GM12878 (cell line): ENCODE measurements at regions not wholly inside any gene's neighbourhood (a gene's known extent, or its start where the extent isn't known, plus 50 kb on each side); places are given as distances from the start of the nearest gene placed in this dataset.

Experiments
- ATAC-seq: fragments of 200-7000 bp; cut with Tn5 transposase; 3 replicates; pipeline ENCODE4 v1.9.1; 2020; ENCODE audit warnings: mild to moderate bottlenecking, moderate library complexity
- BruUV-seq: library from RNA; stranded (reverse); fragments of 400-500 nt; replicated peaks from 2 replicates; lab custom pipeline; 2021; lab: Mats Ljungman, UMichigan
- CTCF ChIA-PET: fragments of 300-600 bp; sonication (Branson Sonifier 250); formaldehyde crosslinking; extraction: SDS; loops from one replicate; lab custom pipeline; 2021; ENCODE audit warnings: inconsistent platforms; lab: Yijun Ruan, JAX
- POLR2A ChIA-PET: fragments of 350-600 bp; formaldehyde crosslinking; extraction: SDS; loops from one replicate; lab custom pipeline; 2021; ENCODE audit warnings: inconsistent platforms; lab: Charles Lee
- RAD21 ChIA-PET: fragments of 300-600 bp; sonication (Branson Sonifier 250); formaldehyde crosslinking; loops from one replicate; lab custom pipeline; 2023; ENCODE audit warnings: antibody characterized with exemption; ENCODE audit not compliant: unreplicated experiment; lab: Charles Lee
- SMC1A ChIA-PET: fragments of 300-600 bp; sonication (Branson Sonifier 250); formaldehyde crosslinking; loops from one replicate; lab custom pipeline; 2023; ENCODE audit not compliant: unreplicated experiment, uncharacterized antibody; lab: Charles Lee
- DNase-seq: peaks from one replicate; pipeline ENCODE4 v3.0.0-alpha.2; 2011; ENCODE audit warnings: low read depth, low spot score
- FAIRE-seq: peaks from 3 replicates; lab custom pipeline; 2011; peaks lifted over from hg19 to GRCh38; lab: Jason Lieb, UNC
- H2AFZ ChIP-seq: 2 replicates; pipeline ENCODE4 v1.6.0; 2011; ENCODE audit warnings: low read depth, low read length, control low read depth; ENCODE audit not compliant: control insufficient read depth
- H3K27ac ChIP-seq: 2 replicates; pipeline ENCODE4 v1.5.1; 2011; ENCODE audit warnings: control low read depth; ENCODE audit not compliant: control insufficient read depth, insufficient read depth
- H3K27me3 ChIP-seq, 2 experiments: replicated peaks in 1 of 2; 2 replicates each; pipeline versions ENCODE4 v1.6.0 to v1.6.1; 2011; ENCODE audit warnings: low read length in 1 of 2; ENCODE audit not compliant: control insufficient read depth in 2 of 2, insufficient read depth in 2 of 2
- H3K36me3 ChIP-seq, 2 experiments: 2 replicates each; pipeline ENCODE4 v1.5.1; 2011; ENCODE audit warnings: low read length in 1 of 2; ENCODE audit not compliant: control insufficient read depth in 2 of 2, insufficient read depth in 2 of 2
- H3K4me1 ChIP-seq: 2 replicates; pipeline ENCODE4 v1.6.1; 2011; ENCODE audit warnings: mild to moderate bottlenecking, low read length, moderate library complexity, mixed read lengths; ENCODE audit not compliant: control insufficient read depth, insufficient read depth
- H3K4me2 ChIP-seq: 2 replicates; pipeline ENCODE4 v1.6.0; 2011; ENCODE audit warnings: control low read depth; ENCODE audit not compliant: control insufficient read depth, insufficient read depth
- H3K4me3 ChIP-seq: fragments of 200-600 bp; sonication (generic); 2 replicates; pipeline ENCODE4 v1.5.1; 2016
- H3K79me2 ChIP-seq: 2 replicates; pipeline ENCODE4 v1.6.0; 2011; ENCODE audit warnings: low read length; ENCODE audit not compliant: control insufficient read depth, insufficient read depth
- H3K9ac ChIP-seq: 2 replicates; pipeline ENCODE4 v1.8.0; 2011; ENCODE audit warnings: low read length, control low read depth, mixed read lengths; ENCODE audit not compliant: control insufficient read depth, insufficient read depth
- H3K9me3 ChIP-seq: replicated peaks from 3 replicates; pipeline ENCODE4 v1.5.1; 2011; ENCODE audit warnings: mild to moderate bottlenecking, low read length; ENCODE audit not compliant: control insufficient read depth, insufficient read depth
- H4K20me1 ChIP-seq: 2 replicates; pipeline ENCODE4 v1.6.0; 2011; ENCODE audit not compliant: control insufficient read depth, insufficient read depth
- BCL3 ChIP-seq: IDR thresholded peaks from 2 replicates; pipeline ENCODE4 v1.6.1; 2011; ENCODE audit warnings: borderline replicate concordance, low read depth, mild to moderate bottlenecking, moderate library complexity, low read length; ENCODE audit not compliant: insufficient read depth, poor library complexity, severe bottlenecking
- CBX5 ChIP-seq: sonication (generic); IDR thresholded peaks from 2 replicates; pipeline ENCODE4 v1.6.1; 2016; ENCODE audit warnings: low read depth, moderate library complexity, mild to moderate bottlenecking, inconsistent platforms
- CHD1 ChIP-seq: IDR thresholded peaks from 2 replicates; pipeline ENCODE4 v1.6.1; 2012; ENCODE audit warnings: low read depth, low read length, improper control_type of control experiment
- MEF2B ChIP-seq: fragments of 450-650 bp; IDR thresholded peaks from 2 replicates; pipeline ENCODE4 v1.6.1; 2018; ENCODE audit warnings: mild to moderate bottlenecking, moderate library complexity; ENCODE audit not compliant: partially characterized antibody, poor library complexity, severe bottlenecking
- NKRF ChIP-seq: fragments of 450-650 bp; conservative IDR thresholded peaks from 2 replicates; pipeline ENCODE4 v1.6.1; 2017; ENCODE audit warnings: mild to moderate bottlenecking, moderate library complexity
- SMAD5 ChIP-seq: IDR thresholded peaks from 2 replicates; pipeline ENCODE4 v1.6.1; 2016; ENCODE audit warnings: antibody characterized with exemption, low read depth
- SREBF2 ChIP-seq: IDR thresholded peaks from 2 replicates; pipeline ENCODE4 v1.6.1; 2012; ENCODE audit warnings: mild to moderate bottlenecking, low read length
- USF1 ChIP-seq: IDR thresholded peaks from 2 replicates; pipeline ENCODE4 v1.6.1; 2011; ENCODE audit warnings: borderline replicate concordance, low read depth, mild to moderate bottlenecking, moderate library complexity, mixed read lengths, low read length; ENCODE audit not compliant: insufficient read depth; ENCODE audit errors: extremely low read length
- WRNIP1 ChIP-seq: IDR thresholded peaks from 2 replicates; pipeline ENCODE4 v1.6.1; 2011; ENCODE audit warnings: low read depth, low read length, improper control_type of control experiment, borderline replicate concordance
- ZBED1 ChIP-seq: IDR thresholded peaks from 2 replicates; pipeline ENCODE4 v1.6.1; 2016; ENCODE audit warnings: borderline replicate concordance
- WGBS: methylation state at CpG from one replicate; pipeline ENCODE4 v1.1.6; 2016; ENCODE audit warnings: low lambda C conversion rate; ENCODE audit not compliant: insufficient replicate concordance, insufficient coverage; ENCODE audit errors: missing lambda C conversion rate; 5-methylcytosine and 5-hydroxymethylcytosine counted together
- in situ Hi-C: fragments of 300-500 bp; cut with MboI; formaldehyde crosslinking; loops from 9 replicates; pipeline ENCODE4 v1.14.3; 2018; ENCODE audit warnings: mixed read lengths
- intact Hi-C: fragments of 100-400 bp; cut with micrococcal nuclease; formaldehyde crosslinking; loops from one replicate; pipeline ENCODE4 v1.14.2; 2022; ENCODE audit not compliant: unreplicated experiment
- TF ChIP-seq, protein P1 (sequence below): fragments of 450-650 bp; IDR thresholded peaks from 2 replicates; pipeline ENCODE4 v1.6.1; 2018; ENCODE audit warnings: borderline replicate concordance, mild to moderate bottlenecking; ENCODE audit not compliant: partially characterized antibody

DNA sequence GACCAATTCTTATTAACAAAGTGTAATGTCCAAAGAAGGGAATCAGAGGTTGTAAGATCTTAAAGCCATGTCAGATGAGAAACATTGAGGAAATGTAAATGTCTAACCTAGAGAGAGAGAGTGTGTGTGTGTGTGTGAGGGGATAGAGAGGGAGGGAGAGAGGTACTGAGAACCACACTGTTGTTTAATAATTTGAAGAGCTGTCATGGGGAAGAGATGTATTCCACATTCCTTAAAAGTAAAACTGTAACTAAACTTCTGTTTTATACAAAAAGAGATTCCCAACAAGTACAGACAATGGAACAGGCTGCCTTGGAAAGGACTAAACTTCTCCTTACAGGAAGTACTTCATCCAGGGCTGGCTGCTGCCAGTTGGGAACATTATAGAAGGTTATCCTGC lies 68.9 kb upstream of the BOC start:
- FAIRE-seq (no peak), ATAC-seq (no peak), DNase-seq (no peak)
- no peak overlapping the region for H3K27ac ChIP-seq
- no peak overlapping the region for H2AFZ ChIP-seq
- H4K20me1 ChIP-seq, result no peaks in the 10 kb centered on the region
- no peaks in the 10 kb centered on the region for H3K36me3 ChIP-seq
- ChIA-PET POLR2A (no interaction called here), CTCF (interaction anchor here (0.8 kb wide), 1 partner anchor 23 kb away, joined by 4 read pairs; no protein-coding TSS in a partner anchor), RAD21 (no interaction called here), SMC1A (no interaction called here)
- H3K9me3 ChIP-seq, result no peaks in the 10 kb centered on the region
- H3K9ac ChIP-seq, result no peak overlapping the region
- no peaks in the 10 kb centered on the region for H3K27me3 ChIP-seq
- no peaks in the 10 kb centered on the region for H3K4me1 ChIP-seq
- H3K4me2 ChIP-seq, result no peak overlapping the region
- intact Hi-C loops (no loop called here), in situ Hi-C loops (no loop called here)
- BruUV-seq, result no TSS peak
- H3K79me2 ChIP-seq, result no peaks in the 10 kb centered on the region
- TF ChIP-seq ZBED1, result no peak
- no peak overlapping the region for H3K4me3 ChIP-seq

DNA sequence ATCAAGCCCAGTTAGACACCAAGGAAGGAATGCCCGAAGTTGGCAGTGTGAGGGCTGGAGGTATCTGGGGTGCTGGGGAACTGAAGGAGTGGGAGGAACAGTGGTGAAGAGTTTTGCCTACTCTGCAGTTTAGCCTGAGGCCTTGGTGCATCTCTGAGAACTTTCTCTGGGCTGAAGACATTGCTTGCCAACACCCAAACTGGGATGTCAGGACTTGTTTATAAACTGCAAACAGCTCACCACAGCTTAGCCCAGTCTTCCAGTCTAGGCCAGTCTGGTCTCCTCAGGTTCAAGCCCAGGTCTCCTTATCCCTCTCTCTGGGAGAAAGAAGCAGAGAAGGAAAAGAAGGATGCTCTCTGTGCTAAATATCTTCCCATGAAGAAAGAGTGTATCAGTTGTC lies 68.0 kb upstream of the BOC start:
- ChIA-PET POLR2A (no interaction called here), CTCF (interaction anchor here (0.8 kb wide), 1 partner anchor 22 kb away, joined by 4 read pairs; no protein-coding TSS in a partner anchor), RAD21 (no interaction called here), SMC1A (interaction anchor here (0.9 kb wide), 1 partner anchor 11 kb away, joined by 3 read pairs; no protein-coding TSS in a partner anchor)
- 73% methylated on average over 1 of the region's 1 CpG for WGBS
- DNase-seq (no peak), FAIRE-seq (no peak), ATAC-seq (no peak)
- in situ Hi-C loops (no loop called here), intact Hi-C loops (no loop called here)
- no peak overlapping the region for H3K4me2 ChIP-seq
- H2AFZ ChIP-seq, result no peak overlapping the region
- no peaks in the 10 kb centered on the region for H3K4me1 ChIP-seq
- no TSS peak for BruUV-seq
- no peaks in the 10 kb centered on the region for H3K9me3 ChIP-seq
- no peaks in the 10 kb centered on the region for H4K20me1 ChIP-seq
- H3K79me2 ChIP-seq, result no peaks in the 10 kb centered on the region
- no peak overlapping the region for H3K27ac ChIP-seq
- H3K9ac ChIP-seq, result no peak overlapping the region
- H3K36me3 ChIP-seq, result no peaks in the 10 kb centered on the region
- no peaks in the 10 kb centered on the region for H3K27me3 ChIP-seq
- no peak overlapping the region for H3K4me3 ChIP-seq
- TF ChIP-seq MEF2B (no peak), SMAD5 (no peak), BCL3 (no peak), WRNIP1 (no peak), CBX5 (no peak), NKRF (no peak), CHD1 (no peak), USF1 (no peak), SREBF2 (no peak)
- TF ChIP-seq, protein P1, sequence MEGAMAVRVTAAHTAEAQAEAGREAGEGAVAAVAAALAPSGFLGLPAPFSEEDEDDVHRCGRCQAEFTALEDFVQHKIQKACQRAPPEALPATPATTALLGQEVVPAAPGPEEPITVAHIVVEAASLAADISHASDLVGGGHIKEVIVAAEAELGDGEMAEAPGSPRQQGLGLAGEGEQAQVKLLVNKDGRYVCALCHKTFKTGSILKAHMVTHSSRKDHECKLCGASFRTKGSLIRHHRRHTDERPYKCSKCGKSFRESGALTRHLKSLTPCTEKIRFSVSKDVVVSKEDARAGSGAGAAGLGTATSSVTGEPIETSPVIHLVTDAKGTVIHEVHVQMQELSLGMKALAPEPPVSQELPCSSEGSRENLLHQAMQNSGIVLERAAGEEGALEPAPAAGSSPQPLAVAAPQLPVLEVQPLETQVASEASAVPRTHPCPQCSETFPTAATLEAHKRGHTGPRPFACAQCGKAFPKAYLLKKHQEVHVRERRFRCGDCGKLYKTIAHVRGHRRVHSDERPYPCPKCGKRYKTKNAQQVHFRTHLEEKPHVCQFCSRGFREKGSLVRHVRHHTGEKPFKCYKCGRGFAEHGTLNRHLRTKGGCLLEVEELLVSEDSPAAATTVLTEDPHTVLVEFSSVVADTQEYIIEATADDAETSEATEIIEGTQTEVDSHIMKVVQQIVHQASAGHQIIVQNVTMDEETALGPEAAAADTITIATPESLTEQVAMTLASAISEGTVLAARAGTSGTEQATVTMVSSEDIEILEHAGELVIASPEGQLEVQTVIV, result no peak
